CD4-positive, alpha-beta T cell (primary cell): ENCODE measurements at regions not wholly inside any gene's neighbourhood (a gene's known extent, or its start where the extent isn't known, plus 50 kb on each side); places are given as distances from the start of the nearest gene placed in this dataset.

Experiments
- ATAC-seq: fragments of 200-7000 bp; cut with Tn5 transposase; one replicate; pipeline ENCODE4 v1.10.0; 2022; ENCODE audit warnings: mild to moderate bottlenecking; ENCODE audit not compliant: poor library complexity
- CTCF ChIA-PET: fragments of 350-600 bp; sonication (Branson Sonifier 250); formaldehyde crosslinking; loops from one replicate; lab custom pipeline; 2021; ENCODE audit warnings: antibody characterized with exemption, inconsistent platforms; lab: Charles Lee
- POLR2A ChIA-PET: fragments of 350-600 bp; sonication (Branson Sonifier 250); formaldehyde crosslinking; loops from one replicate; lab custom pipeline; 2021; ENCODE audit warnings: antibody characterized with exemption, inconsistent platforms; lab: Charles Lee
- DNase-seq, 14 experiments: peaks; one replicate each; pipeline ENCODE4 v3.0.0-alpha.2; 2013 to 2020; ENCODE audit warnings: mixed read lengths in 2 of 14
- H3K27ac ChIP-seq, 2 donors: one replicate each; pipeline versions ENCODE4 v1.5.1 to v1.7.0; 2013; ENCODE audit warnings: low read length in 2 of 2, low read depth in 1 of 2, mild to moderate bottlenecking in 1 of 2
- H3K27me3 ChIP-seq, 2 experiments: 1 replicate in 1 of 2; 2 replicates in 1 of 2; pipeline versions ENCODE4 v1.6.1 to v1.7.0; 2013; ENCODE audit warnings: low read length in 2 of 2, control low read depth in 1 of 2, mild to moderate bottlenecking in 1 of 2, moderate library complexity in 1 of 2; ENCODE audit not compliant: insufficient read depth in 2 of 2, control insufficient read depth in 1 of 2
- H3K36me3 ChIP-seq: one replicate; pipeline ENCODE4 v1.6.1; 2013; ENCODE audit warnings: low read length, control low read depth; ENCODE audit not compliant: insufficient read depth
- H3K4me1 ChIP-seq: one replicate; pipeline ENCODE4 v1.6.1; 2013; ENCODE audit warnings: low read length, control low read depth; ENCODE audit not compliant: insufficient read depth
- H3K4me3 ChIP-seq: one replicate; pipeline ENCODE4 v1.5.1; 2013; ENCODE audit warnings: mild to moderate bottlenecking, low read length, moderate library complexity
- H3K9me3 ChIP-seq, 2 experiments: 1 replicate in 1 of 2; 2 replicates in 1 of 2; pipeline versions ENCODE4 v1.6.1 to v1.7.0; 2013; ENCODE audit warnings: low read length in 2 of 2, mild to moderate bottlenecking in 2 of 2, control low read depth in 1 of 2, moderate library complexity in 1 of 2; ENCODE audit not compliant: control insufficient read depth in 1 of 2, insufficient read depth in 1 of 2
- H3K27ac Mint-ChIP-seq: one replicate; pipeline ENCODE4 v1.8.0; 2020; ENCODE audit warnings: mixed read lengths
- H3K27me3 Mint-ChIP-seq: one replicate; pipeline ENCODE4 v1.8.0; 2021; ENCODE audit warnings: mixed read lengths
- H3K36me3 Mint-ChIP-seq: one replicate; pipeline ENCODE4 v1.8.0; 2021; ENCODE audit warnings: low read depth, mixed read lengths
- H3K4me1 Mint-ChIP-seq: one replicate; pipeline ENCODE4 v1.8.0; 2021; ENCODE audit warnings: low read depth, mixed read lengths
- H3K4me3 Mint-ChIP-seq: one replicate; pipeline ENCODE4 v1.8.0; 2020; ENCODE audit warnings: mild to moderate bottlenecking, mixed read lengths
- H3K9me3 Mint-ChIP-seq: one replicate; pipeline ENCODE4 v1.8.0; 2020; ENCODE audit warnings: mixed read lengths
- CTCF ChIP-seq: fragments of 200-600 bp; IDR thresholded peaks from one replicate; pipeline ENCODE4 v1.8.0; 2022; ENCODE audit warnings: antibody characterized with exemption, mild to moderate bottlenecking
- intact Hi-C, 2 experiments: fragments of 100-400 bp; cut with DNase I in 1 of 2; cut with micrococcal nuclease in 1 of 2; formaldehyde crosslinking; loops; one replicate each; pipeline versions ENCODE4 v1.15.1 to v1.9.0; 2023 to 2025; cut with DNase I, micrococcal nuclease

- Mint-ChIP-seq H3K27me3 (no peaks in the 10 kb centered on the region), H3K36me3 (no peaks in the 10 kb centered on the region), H3K4me3 (no peak overlapping the region), H3K27ac (no peak overlapping the region), H3K4me1 (no peaks in the 10 kb centered on the region), H3K9me3 (no peaks in the 10 kb centered on the region)
- no peak overlapping the region for H3K27ac ChIP-seq
- DNase-seq = no peak
- no peaks in the 10 kb centered on the region for H3K9me3 ChIP-seq
- ChIA-PET POLR2A (no interaction called here), CTCF (no interaction called here)
- H3K4me1 ChIP-seq = no peaks in the 10 kb centered on the region
- H3K36me3 ChIP-seq = no peaks in the 10 kb centered on the region
- no peak for ATAC-seq
- no peak overlapping the region for H3K4me3 ChIP-seq
- intact Hi-C loops = no loop called here
- TF ChIP-seq CTCF = no peak
- H3K27me3 ChIP-seq = no peaks in the 10 kb centered on the region
Observed at GRCh38 chr12:41743835-41744234, 400.8 kb downstream of the GXYLT1 start.

GRCh38 chr12:41739066-41739465 lies 405.6 kb downstream of the GXYLT1 start:
- Histone ChIP-seq H3K4me1 (no peaks in the 10 kb centered on the region), H3K27me3 (no peaks in the 10 kb centered on the region), H3K4me3 (no peak overlapping the region), H3K27ac (no peak overlapping the region), H3K9me3 (no peaks in the 10 kb centered on the region), H3K36me3 (no peaks in the 10 kb centered on the region)
- Mint-ChIP-seq H3K4me1 (no peaks in the 10 kb centered on the region), H3K9me3 (no peaks in the 10 kb centered on the region), H3K36me3 (no peaks in the 10 kb centered on the region), H3K27ac (no peak overlapping the region), H3K4me3 (no peak overlapping the region), H3K27me3 (no peaks in the 10 kb centered on the region)
- no peak for TF ChIP-seq CTCF
- POLR2A ChIA-PET = no interaction called here
- CTCF ChIA-PET = no interaction called here
- intact Hi-C loops = no loop called here
- DNase-seq = no peak
- ATAC-seq = no peak

- no peak overlapping the region for H3K4me3 Mint-ChIP-seq
- H3K27me3 ChIP-seq = no peaks in the 10 kb centered on the region
- no peak overlapping the region for H3K4me3 ChIP-seq
- H3K9me3 ChIP-seq = no peaks in the 10 kb centered on the region
- H3K36me3 ChIP-seq = no peaks in the 10 kb centered on the region
- H3K27me3 Mint-ChIP-seq = no peaks in the 10 kb centered on the region
- no peak overlapping the region for H3K27ac ChIP-seq
- ATAC-seq (no peak), DNase-seq (no peak)
- H3K36me3 Mint-ChIP-seq = no peaks in the 10 kb centered on the region
- POLR2A ChIA-PET = no interaction called here
- no peaks in the 10 kb centered on the region for H3K4me1 ChIP-seq
- no peak for TF ChIP-seq CTCF
- no peaks in the 10 kb centered on the region for H3K4me1 Mint-ChIP-seq
- no peaks in the 10 kb centered on the region for H3K9me3 Mint-ChIP-seq
- CTCF ChIA-PET = interaction anchor here (1.4 kb wide), 1 partner anchor 9 kb away, joined by 5 read pairs; no protein-coding TSS in a partner anchor
- intact Hi-C loops = no loop called here
- no peak overlapping the region for H3K27ac Mint-ChIP-seq
Observed at GRCh38 chr12:41737423-41737822, 407.3 kb downstream of the GXYLT1 start.
